ENCODE measurements at regions not wholly inside any gene's neighbourhood (a gene's known extent, or its start where the extent isn't known, plus 50 kb on each side); places are given as distances from the start of the nearest gene placed in this dataset.

- H4K20me1 ChIP-seq (ENCODE audit: low read depth, low read length): no peaks in the 10 kb centered on the region
- H3K4me2 ChIP-seq (ENCODE audit: low read depth, low read length, poor library complexity, severe bottlenecking): no peak overlapping the region
- H3K4me3 ChIP-seq (ENCODE audit: insufficient read depth, low read length, poor library complexity, severe bottlenecking): no peak overlapping the region
- TF ChIP-seq EZH2phosphoT487 (conservative IDR thresholded peaks at IDR 0.05; ENCODE audit: low read length) (no peak), CTCF (IDR thresholded peaks at IDR 0.05; ENCODE audit: insufficient read depth, low read length, poor library complexity, severe bottlenecking) (no peak)
- no peaks in the 10 kb centered on the region for H3K36me3 ChIP-seq (ENCODE audit: low read length)
- no peaks in the 10 kb centered on the region for H3F3A ChIP-seq (ENCODE audit: insufficient read depth)
- H2AFZ ChIP-seq (ENCODE audit: low read depth, low read length, severe bottlenecking): no peak overlapping the region
- H3K9me3 ChIP-seq (ENCODE audit: insufficient read depth, low read length): no peaks in the 10 kb centered on the region
- no peaks in the 10 kb centered on the region for H3K9me2 ChIP-seq (replicated peaks; ENCODE audit: insufficient read depth, low read length)
- H3K27ac ChIP-seq (ENCODE audit: low read depth, low read length): no peak overlapping the region
- H3K27me3 ChIP-seq (ENCODE audit: low read length): no peaks in the 10 kb centered on the region
- no peaks in the 10 kb centered on the region for H3K79me2 ChIP-seq (ENCODE audit: insufficient read depth, low read length)
- H3K9ac ChIP-seq (ENCODE audit: low read length): no peak overlapping the region
Measured at GRCh38 chr9:115625251-115625650, 507.3 kb upstream of the TNC start.

GRCh38 chr9:115625954-115626353 is 508.0 kb upstream of the TNC start:
- Histone ChIP-seq H4K20me1 (ENCODE audit: low read depth, low read length) (no peaks in the 10 kb centered on the region), H3K4me2 (ENCODE audit: low read depth, low read length, poor library complexity, severe bottlenecking) (no peak overlapping the region), H3K79me2 (ENCODE audit: insufficient read depth, low read length) (no peaks in the 10 kb centered on the region), H3K27me3 (ENCODE audit: low read length) (no peaks in the 10 kb centered on the region), H3K9me3 (ENCODE audit: insufficient read depth, low read length) (no peaks in the 10 kb centered on the region), H2AFZ (ENCODE audit: low read depth, low read length, severe bottlenecking) (no peak overlapping the region), H3F3A (ENCODE audit: insufficient read depth) (no peaks in the 10 kb centered on the region), H3K9ac (ENCODE audit: low read length) (no peak overlapping the region), H3K9me2 (replicated peaks; ENCODE audit: insufficient read depth, low read length) (no peaks in the 10 kb centered on the region), H3K4me3 (ENCODE audit: insufficient read depth, low read length, poor library complexity, severe bottlenecking) (no peak overlapping the region), H3K27ac (ENCODE audit: low read depth, low read length) (no peak overlapping the region), H3K36me3 (ENCODE audit: low read length) (no peaks in the 10 kb centered on the region)
- TF ChIP-seq EZH2phosphoT487 (conservative IDR thresholded peaks at IDR 0.05; ENCODE audit: low read length): no peak
- no peak for TF ChIP-seq CTCF (IDR thresholded peaks at IDR 0.05; ENCODE audit: insufficient read depth, low read length, poor library complexity, severe bottlenecking)

- no peak overlapping the region for H3K4me2 ChIP-seq (ENCODE audit: low read depth, low read length, poor library complexity, severe bottlenecking)
- H2AFZ ChIP-seq (ENCODE audit: low read depth, low read length, severe bottlenecking): no peak overlapping the region
- no peak for TF ChIP-seq CTCF (IDR thresholded peaks at IDR 0.05; ENCODE audit: insufficient read depth, low read length, poor library complexity, severe bottlenecking)
- TF ChIP-seq EZH2phosphoT487 (conservative IDR thresholded peaks at IDR 0.05; ENCODE audit: low read length): no peak
- H3K9ac ChIP-seq (ENCODE audit: low read length): no peak overlapping the region
- no peaks in the 10 kb centered on the region for H3K79me2 ChIP-seq (ENCODE audit: insufficient read depth, low read length)
- no peaks in the 10 kb centered on the region for H3K9me2 ChIP-seq (replicated peaks; ENCODE audit: insufficient read depth, low read length)
- H3K9me3 ChIP-seq (ENCODE audit: insufficient read depth, low read length): no peaks in the 10 kb centered on the region
- no peaks in the 10 kb centered on the region for H4K20me1 ChIP-seq (ENCODE audit: low read depth, low read length)
- no peak overlapping the region for H3K27ac ChIP-seq (ENCODE audit: low read depth, low read length)
- no peaks in the 10 kb centered on the region for H3K27me3 ChIP-seq (ENCODE audit: low read length)
- H3K4me3 ChIP-seq (ENCODE audit: insufficient read depth, low read length, poor library complexity, severe bottlenecking): no peak overlapping the region
- no peaks in the 10 kb centered on the region for H3F3A ChIP-seq (ENCODE audit: insufficient read depth)
- no peaks in the 10 kb centered on the region for H3K36me3 ChIP-seq (ENCODE audit: low read length)
Measured at GRCh38 chr9:115627511-115627910, 509.6 kb upstream of the TNC start.

- Histone ChIP-seq H3K79me2 (ENCODE audit: insufficient read depth, low read length) (no peaks in the 10 kb centered on the region), H3K9ac (ENCODE audit: low read length) (no peak overlapping the region), H3K9me3 (ENCODE audit: insufficient read depth, low read length) (no peaks in the 10 kb centered on the region), H4K20me1 (ENCODE audit: low read depth, low read length) (no peaks in the 10 kb centered on the region), H3K27me3 (ENCODE audit: low read length) (no peaks in the 10 kb centered on the region), H3K36me3 (ENCODE audit: low read length) (no peaks in the 10 kb centered on the region), H3K9me2 (replicated peaks; ENCODE audit: insufficient read depth, low read length) (no peaks in the 10 kb centered on the region), H2AFZ (ENCODE audit: low read depth, low read length, severe bottlenecking) (no peak overlapping the region), H3K4me2 (ENCODE audit: low read depth, low read length, poor library complexity, severe bottlenecking) (no peak overlapping the region), H3K4me3 (ENCODE audit: insufficient read depth, low read length, poor library complexity, severe bottlenecking) (no peak overlapping the region), H3K27ac (ENCODE audit: low read depth, low read length) (no peak overlapping the region), H3F3A (ENCODE audit: insufficient read depth) (no peaks in the 10 kb centered on the region)
- TF ChIP-seq EZH2phosphoT487 (conservative IDR thresholded peaks at IDR 0.05; ENCODE audit: low read length) (no peak), CTCF (IDR thresholded peaks at IDR 0.05; ENCODE audit: insufficient read depth, low read length, poor library complexity, severe bottlenecking) (no peak)
Measured at GRCh38 chr9:115628426-115628825, 510.5 kb upstream of the TNC start.
